PFSK-1 (cell line): ENCODE measurements at regions not wholly inside any gene's neighbourhood (a gene's known extent, or its start where the extent isn't known, plus 50 kb on each side); places are given as distances from the start of the nearest gene placed in this dataset.

Source experiments
- POLR2AphosphoS5 ChIP-seq: IDR thresholded peaks from 2 replicates; pipeline ENCODE4 v1.6.1; 2012; ENCODE audit warnings: low read depth, mild to moderate bottlenecking, control low read depth, low read length, moderate library complexity
- SIN3A ChIP-seq: IDR thresholded peaks from 2 replicates; pipeline ENCODE4 v1.6.1; 2012; ENCODE audit warnings: mild to moderate bottlenecking, low read length, moderate library complexity, borderline replicate concordance; ENCODE audit not compliant: insufficient read depth
- TAF1 ChIP-seq: IDR thresholded peaks from 2 replicates; pipeline ENCODE4 v1.6.1; 2012; ENCODE audit warnings: low read length, control low read depth, borderline replicate concordance; ENCODE audit not compliant: insufficient read depth
- TF ChIP-seq, protein P1 (sequence below), 2 experiments: IDR thresholded peaks; 2 replicates each; pipeline versions ENCODE4 v1.6.1 to v1.8.0; 2011 to 2012; ENCODE audit warnings: low read depth in 2 of 2, low read length in 2 of 2, control low read depth in 1 of 2, inconsistent platforms in 1 of 2, mild to moderate bottlenecking in 1 of 2, moderate library complexity in 1 of 2; ENCODE audit not compliant: insufficient read depth in 1 of 2

- TF ChIP-seq, protein P1, sequence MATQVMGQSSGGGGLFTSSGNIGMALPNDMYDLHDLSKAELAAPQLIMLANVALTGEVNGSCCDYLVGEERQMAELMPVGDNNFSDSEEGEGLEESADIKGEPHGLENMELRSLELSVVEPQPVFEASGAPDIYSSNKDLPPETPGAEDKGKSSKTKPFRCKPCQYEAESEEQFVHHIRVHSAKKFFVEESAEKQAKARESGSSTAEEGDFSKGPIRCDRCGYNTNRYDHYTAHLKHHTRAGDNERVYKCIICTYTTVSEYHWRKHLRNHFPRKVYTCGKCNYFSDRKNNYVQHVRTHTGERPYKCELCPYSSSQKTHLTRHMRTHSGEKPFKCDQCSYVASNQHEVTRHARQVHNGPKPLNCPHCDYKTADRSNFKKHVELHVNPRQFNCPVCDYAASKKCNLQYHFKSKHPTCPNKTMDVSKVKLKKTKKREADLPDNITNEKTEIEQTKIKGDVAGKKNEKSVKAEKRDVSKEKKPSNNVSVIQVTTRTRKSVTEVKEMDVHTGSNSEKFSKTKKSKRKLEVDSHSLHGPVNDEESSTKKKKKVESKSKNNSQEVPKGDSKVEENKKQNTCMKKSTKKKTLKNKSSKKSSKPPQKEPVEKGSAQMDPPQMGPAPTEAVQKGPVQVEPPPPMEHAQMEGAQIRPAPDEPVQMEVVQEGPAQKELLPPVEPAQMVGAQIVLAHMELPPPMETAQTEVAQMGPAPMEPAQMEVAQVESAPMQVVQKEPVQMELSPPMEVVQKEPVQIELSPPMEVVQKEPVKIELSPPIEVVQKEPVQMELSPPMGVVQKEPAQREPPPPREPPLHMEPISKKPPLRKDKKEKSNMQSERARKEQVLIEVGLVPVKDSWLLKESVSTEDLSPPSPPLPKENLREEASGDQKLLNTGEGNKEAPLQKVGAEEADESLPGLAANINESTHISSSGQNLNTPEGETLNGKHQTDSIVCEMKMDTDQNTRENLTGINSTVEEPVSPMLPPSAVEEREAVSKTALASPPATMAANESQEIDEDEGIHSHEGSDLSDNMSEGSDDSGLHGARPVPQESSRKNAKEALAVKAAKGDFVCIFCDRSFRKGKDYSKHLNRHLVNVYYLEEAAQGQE (IDR thresholded peaks at IDR 0.05; ENCODE audit: insufficient read depth in 1 of 2, low read depth in 2 of 2, low read length in 2 of 2), result no peak
- no peak for TF ChIP-seq POLR2AphosphoS5
- TF ChIP-seq SIN3A, result no peak
- no peak for TF ChIP-seq TAF1
Measured at GRCh38 chr9:86724529-86724928, 222.8 kb downstream of the GAS1 start.
